Astrocyte of the spinal cord (primary cell): ENCODE measurements at regions not wholly inside any gene's neighbourhood (a gene's known extent, or its start where the extent isn't known, plus 50 kb on each side); places are given as distances from the start of the nearest gene placed in this dataset.
"Not testable (repeated sequence)": the region's sequence is repeated elsewhere in the genome, so short reads cannot be mapped to it uniquely, and the experiment has no call there.

Experiments
- DNase-seq: peaks from one replicate; pipeline ENCODE4 v3.0.0; 2011; ENCODE audit warnings: low read depth, low spot score
- H3K4me3 ChIP-seq: 2 replicates; pipeline ENCODE4 v1.5.1; 2011; ENCODE audit warnings: low read depth, mild to moderate bottlenecking, low read length, moderate library complexity
- in situ Hi-C: cut with HindIII; loops from 2 replicates; pipeline ENCODE4 v1.10.0; 2017; ENCODE audit warnings: low sequenced_read_pairs
- TF ChIP-seq, protein P1 (sequence below): IDR thresholded peaks from 2 replicates; pipeline ENCODE4 v1.5.1; 2012; ENCODE audit warnings: low read depth, mild to moderate bottlenecking, low read length, inconsistent platforms

DNA sequence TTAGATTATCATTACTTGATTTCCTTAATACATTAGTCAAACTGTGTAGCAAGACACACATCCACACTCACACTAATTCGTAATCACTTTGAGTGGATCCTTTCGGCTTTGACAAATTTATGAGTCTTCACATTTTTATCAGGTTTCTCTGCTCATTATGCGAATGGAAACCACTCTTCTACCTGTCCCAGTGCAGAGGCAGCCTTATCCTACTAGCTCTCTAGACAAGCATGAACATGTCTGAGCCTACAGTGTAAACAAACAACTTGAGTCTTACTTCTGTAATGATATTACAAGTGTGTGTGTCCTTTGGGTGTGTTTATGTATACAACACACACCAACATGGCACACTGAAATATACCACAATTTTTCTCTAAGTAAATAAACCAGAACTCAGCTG lies 361.9 kb upstream of the CHST9 start:
- in situ Hi-C loops = no loop called here
- H3K4me3 ChIP-seq = no peak overlapping the region
- no peak for DNase-seq
- TF ChIP-seq, protein P1, sequence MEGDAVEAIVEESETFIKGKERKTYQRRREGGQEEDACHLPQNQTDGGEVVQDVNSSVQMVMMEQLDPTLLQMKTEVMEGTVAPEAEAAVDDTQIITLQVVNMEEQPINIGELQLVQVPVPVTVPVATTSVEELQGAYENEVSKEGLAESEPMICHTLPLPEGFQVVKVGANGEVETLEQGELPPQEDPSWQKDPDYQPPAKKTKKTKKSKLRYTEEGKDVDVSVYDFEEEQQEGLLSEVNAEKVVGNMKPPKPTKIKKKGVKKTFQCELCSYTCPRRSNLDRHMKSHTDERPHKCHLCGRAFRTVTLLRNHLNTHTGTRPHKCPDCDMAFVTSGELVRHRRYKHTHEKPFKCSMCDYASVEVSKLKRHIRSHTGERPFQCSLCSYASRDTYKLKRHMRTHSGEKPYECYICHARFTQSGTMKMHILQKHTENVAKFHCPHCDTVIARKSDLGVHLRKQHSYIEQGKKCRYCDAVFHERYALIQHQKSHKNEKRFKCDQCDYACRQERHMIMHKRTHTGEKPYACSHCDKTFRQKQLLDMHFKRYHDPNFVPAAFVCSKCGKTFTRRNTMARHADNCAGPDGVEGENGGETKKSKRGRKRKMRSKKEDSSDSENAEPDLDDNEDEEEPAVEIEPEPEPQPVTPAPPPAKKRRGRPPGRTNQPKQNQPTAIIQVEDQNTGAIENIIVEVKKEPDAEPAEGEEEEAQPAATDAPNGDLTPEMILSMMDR = no peak

DNA sequence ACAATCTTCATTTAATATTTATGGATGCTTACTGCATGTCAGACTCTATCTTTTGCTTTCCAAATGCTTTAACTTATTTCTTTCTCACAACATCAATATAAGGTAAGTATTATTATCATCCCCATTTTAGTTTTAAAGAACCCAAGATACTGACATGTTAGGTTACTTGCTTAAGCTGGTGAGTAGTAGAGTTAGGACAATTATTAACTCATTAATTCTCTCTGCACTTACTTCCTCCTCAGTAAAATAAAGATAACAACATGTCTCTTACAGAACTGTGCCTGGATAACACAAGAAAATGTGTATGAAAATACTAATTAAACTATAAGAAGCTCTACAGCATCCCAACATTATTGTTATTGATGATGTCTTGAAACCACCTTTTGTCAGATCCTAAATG lies 359.1 kb upstream of the CHST9 start:
- in situ Hi-C loops = no loop called here
- TF ChIP-seq, protein P1 = no peak

DNA sequence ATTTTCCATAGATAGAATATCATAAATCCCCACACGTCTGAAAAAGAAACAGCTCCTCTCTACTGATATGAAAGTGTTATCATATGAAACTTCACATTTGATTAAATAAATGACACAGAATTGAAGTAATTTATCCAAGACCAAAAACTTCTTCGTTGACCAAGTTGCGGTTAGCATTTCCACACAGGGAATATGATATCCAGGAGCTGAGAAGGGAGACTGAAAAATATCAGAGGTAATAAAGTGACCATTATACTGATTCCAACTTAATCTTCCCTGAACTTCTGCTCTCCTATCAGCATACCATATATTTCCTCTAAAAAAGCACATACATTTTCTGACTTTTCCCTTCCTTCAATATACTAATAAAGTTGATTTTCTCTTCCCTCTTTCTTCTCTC lies 356.2 kb upstream of the CHST9 start:
- H3K4me3 ChIP-seq = no peak overlapping the region
- TF ChIP-seq, protein P1 = no peak
- DNase-seq = no peak
- in situ Hi-C loops = no loop called here

More for the DNA sequence above, 359.1 kb upstream of the CHST9 start:
- no peak overlapping the region for H3K4me3 ChIP-seq
- no peak for DNase-seq

DNA sequence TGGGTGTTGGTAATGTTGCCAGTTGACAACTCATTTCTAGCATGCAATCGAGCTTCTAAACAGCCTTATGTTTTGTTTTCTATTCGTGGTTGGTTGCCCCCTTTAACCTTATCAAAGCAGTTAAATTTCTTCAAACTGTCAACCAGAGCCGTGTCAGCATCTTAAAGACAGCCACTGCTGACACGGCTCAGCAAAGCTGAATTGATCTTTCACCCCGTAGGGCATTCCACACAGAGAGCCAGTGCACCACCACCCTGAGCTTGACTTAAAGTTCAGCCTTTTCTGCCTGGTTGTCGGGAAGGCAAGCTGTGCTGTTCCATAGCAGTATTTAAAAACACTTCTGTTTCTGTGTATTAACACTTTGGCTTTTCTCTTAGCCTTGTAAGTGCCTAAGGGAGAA lies 355.0 kb upstream of the CHST9 start:
- no peak for DNase-seq
- TF ChIP-seq, protein P1 = no peak
- H3K4me3 ChIP-seq = no peak overlapping the region
- in situ Hi-C loops = no loop called here

DNA sequence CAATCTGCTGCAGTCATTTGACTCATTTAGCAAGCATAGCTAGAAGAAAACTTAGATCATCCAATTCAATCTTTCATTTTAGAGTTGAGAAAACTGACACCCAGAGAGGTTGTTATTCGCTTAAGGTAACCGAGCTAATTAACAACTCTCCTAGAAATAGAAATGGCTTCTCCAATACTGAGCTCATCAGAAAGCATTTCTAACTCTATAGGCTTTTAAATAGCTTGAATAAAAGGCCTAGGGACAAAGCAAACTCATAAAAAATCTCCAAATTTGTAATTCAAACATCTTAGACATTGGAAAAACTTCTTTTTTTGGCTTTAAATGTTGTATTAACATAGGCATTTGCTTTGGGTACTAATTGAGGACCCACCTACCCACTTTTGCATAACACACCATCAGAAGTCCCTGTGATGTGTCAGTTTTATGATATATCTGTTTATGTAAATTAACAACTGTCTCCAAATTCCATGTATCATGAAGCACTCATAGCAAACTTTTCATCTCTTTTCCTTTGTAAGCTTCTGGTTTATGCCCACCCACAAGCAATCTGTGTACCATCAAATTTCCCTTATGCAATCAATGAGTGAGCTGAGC lies 343.9 kb upstream of the CHST9 start:
- in situ Hi-C loops = no loop called here
- no peak for DNase-seq
- H3K4me3 ChIP-seq = no peak overlapping the region
- TF ChIP-seq, protein P1 = no peak

DNA sequence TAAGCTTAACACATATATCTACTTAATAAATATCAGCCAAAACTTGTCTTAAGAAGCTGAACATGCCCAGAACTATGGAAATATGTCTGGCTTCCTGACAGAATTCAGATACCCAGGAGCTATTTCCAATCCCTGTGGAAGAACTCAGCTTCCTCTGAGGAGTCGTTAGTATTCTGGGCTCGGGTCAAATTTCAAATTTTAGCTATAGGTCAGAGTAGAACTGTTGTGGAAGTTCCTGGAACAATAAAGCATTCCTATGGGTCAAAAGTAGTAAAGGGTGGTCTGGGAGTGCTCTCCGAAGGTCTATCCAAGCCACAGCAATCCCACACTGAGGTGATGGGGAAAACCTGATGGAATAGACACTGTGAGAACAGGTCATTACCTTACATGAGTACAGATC lies 342.7 kb upstream of the CHST9 start:
- in situ Hi-C loops = no loop called here
- DNase-seq = no peak
- TF ChIP-seq, protein P1 = no peak
- H3K4me3 ChIP-seq = no peak overlapping the region

DNA sequence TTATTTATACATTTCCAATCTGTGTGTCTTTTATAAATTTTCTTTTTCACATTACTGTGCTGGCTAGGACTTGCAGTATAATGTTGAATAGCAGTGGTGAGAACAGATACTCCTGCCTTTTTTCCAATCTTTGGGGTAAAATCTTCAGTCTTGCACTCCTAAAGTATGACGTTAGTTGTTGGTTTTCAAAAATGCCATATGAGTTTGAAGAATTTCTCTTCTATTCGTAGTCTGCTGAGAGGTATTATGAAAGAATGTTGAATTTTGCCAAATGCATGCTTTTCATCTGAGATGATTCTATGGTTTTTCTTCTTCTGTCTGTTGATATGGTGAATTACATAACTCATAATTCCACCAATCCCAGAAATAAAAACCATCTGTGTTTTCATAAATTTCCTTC lies 335.3 kb upstream of the CHST9 start:
- in situ Hi-C loops = no loop called here
- TF ChIP-seq, protein P1 = no peak
- H3K4me3 ChIP-seq = no peak overlapping the region
- no peak for DNase-seq

DNA sequence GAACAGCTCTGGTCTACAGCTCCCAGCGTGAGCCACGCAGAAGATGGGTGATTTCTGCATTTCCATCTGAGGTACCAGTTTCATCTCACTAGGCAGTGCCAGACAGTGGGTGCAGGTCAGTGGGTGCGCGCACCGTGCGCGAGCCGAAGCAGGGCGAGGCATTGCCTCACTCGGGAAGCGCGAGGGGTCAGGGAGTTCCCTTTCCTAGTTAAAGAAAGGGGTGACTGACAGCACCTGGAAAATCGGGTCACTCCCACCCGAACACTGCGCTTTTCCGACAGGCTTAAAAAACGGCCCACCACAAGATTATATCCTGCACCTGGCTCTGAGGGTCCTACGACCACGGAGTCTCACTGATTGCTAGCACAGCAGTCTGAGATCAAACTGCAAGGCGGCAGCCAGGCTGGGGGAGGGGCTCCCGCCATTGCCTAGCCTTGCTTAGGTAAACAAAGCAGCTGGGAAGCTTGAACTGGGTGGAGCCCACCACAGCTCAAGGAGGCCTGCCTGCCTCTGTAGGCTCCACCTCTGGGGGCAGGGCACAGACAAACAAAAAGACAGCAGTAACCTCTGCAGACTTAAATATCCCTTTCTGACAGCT lies 325.0 kb upstream of the CHST9 start:
- H3K4me3 ChIP-seq, DNase-seq, in situ Hi-C loops: not testable (repeated sequence)
